ENCODE measurements at regions not wholly inside any gene's neighbourhood (a gene's known extent, or its start where the extent isn't known, plus 50 kb on each side); places are given as distances from the start of the nearest gene placed in this dataset.
"Not testable (repeated sequence)": the region's sequence is repeated elsewhere in the genome, so short reads cannot be mapped to it uniquely, and the experiment has no call there.

DNA sequence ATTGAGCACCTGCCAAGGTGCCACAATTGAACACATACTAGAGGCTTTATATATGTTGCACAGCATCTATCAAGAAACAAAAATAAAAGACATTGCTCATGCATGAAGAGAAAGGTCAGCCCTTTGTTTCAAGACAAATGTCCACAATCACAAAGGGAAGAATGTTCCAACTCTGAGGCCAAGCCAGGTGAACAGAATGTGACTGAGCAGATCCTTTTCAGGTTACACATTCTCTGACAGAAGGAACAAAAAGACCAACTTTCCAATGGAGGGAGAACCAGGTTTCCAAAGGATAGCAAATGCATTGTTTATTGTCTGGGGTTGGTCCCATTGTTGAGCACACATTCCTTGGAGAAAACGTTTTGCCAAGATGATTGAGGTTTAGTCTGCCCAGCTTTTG is 50.2 kb upstream of the FAM174B start:
- no peak for DNase-seq (ENCODE audit: low read depth in 2 of 2)

DNA sequence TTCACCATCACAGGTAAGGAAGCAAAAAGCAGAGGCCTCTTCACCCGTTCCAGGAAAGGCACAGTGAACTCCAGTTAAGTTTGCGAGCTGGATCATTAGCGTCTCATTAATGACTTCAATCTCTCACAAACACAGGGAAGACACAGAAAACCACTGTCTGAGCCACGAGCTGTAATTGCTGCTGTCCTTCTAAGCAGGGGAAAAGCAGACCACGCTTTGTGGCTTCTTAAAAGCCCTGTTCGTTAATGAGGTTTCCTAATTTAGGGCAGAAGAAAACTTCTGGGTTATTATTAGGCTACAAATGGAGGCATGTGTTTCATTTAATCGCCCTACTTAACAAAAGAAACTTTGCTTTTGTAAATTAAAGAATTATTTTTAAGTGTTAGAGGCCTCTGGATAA is 50.6 kb upstream of the FAM174B start:
- DNase-seq (ENCODE audit: low read depth in 2 of 2) = no peak

DNA sequence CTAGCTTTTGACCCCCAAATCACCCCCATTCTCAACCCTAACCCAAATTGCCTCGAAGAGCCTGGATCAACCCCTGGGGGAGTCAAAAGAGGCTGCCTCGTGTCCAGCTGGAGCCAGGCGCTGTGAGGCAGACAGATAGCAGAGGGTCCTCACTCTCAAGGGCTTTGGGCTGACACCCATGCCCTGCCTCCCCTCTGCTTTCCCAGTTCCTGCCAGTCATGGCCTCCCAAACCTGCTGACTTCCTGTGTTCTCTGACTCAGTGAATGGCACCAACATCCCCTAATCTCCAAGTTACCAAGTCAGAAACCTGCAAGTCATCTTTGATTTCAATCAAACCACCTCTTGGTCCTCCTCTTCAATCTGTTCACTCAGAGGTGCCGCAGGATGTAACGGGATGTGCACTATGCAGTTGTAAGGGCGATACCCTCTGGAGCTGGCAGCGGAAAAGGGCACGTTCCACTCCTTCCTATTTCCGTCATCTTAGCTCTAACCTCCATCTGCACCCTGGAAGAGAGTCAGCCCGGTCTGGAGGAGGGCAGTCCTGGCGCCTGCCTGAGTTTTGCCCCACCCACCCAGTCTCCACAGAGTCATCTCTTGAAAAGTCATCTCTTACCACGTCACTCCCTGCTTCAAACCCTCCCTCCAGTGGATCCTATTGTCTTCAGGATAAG is 52.4 kb upstream of the FAM174B start:
- DNase-seq (ENCODE audit: low read depth in 2 of 2) = no peak

- DNase-seq (ENCODE audit: low read depth in 2 of 2) = no peak
Measured at GRCh38 chr15:92708635-92709034, 53.1 kb upstream of the FAM174B start.

DNA sequence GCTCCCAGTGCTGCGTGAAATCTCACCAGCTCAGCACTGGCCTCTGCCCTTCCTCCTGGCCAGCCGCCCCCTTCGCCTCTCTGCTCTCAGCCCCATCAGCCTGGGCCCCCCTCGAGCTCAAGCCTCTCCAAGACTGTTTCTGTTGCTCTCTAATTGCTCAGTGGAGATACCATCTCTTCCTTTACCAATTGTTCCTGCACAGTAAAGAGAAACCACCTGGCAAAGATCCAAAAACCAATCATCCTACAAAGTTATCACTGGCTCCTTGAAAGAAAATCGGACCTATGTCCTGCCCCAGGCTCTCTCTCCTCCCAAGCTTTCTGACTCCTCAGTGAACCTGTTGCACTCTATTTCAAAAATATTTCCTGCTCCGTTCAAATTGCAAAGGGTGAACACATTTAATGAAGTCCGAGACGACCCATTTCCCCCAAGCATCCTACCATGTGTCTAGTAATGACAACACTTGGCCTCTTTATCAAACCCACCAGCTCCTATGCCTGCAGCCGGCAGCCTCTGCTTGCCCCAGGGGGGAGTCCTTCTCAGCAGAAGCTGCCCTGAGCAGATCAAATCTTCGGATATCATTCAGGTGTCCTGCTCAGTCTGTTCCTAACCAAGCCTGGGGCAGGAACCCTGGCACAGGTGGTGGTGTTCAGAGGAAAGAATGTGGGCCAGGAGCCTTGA is 53.7 kb upstream of the FAM174B start:
- no peak for DNase-seq (ENCODE audit: low read depth in 2 of 2)

- no peak for DNase-seq (ENCODE audit: low read depth in 2 of 2)
Measured at GRCh38 chr15:92711457-92711831, 55.9 kb upstream of the FAM174B start.

DNA sequence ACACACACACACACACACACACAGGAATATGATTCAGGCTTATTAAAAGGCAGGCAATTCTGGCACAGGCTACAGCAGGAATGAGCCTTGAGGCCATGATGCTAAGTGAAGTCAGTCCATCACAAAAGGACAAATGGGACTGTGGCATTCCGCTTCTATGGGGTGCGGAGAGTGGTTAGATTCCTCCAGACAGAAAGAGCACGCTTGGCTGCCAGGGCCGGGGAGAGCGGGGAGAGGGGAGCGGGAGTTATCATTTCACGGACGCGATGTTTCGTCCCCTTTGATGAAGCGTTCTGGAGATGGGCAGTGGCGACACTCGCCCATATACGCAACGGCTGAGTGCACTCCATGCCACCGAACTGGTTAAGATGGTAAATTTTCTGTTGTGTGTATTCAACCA is 58.5 kb upstream of the FAM174B start:
- DNase-seq (ENCODE audit: low read depth in 2 of 2) = no peak

- DNase-seq (ENCODE audit: low read depth in 2 of 2) = peak; percentile 69 to 71
Measured at GRCh38 chr15:92714477-92715401, 59.2 kb upstream of the FAM174B start.

DNA sequence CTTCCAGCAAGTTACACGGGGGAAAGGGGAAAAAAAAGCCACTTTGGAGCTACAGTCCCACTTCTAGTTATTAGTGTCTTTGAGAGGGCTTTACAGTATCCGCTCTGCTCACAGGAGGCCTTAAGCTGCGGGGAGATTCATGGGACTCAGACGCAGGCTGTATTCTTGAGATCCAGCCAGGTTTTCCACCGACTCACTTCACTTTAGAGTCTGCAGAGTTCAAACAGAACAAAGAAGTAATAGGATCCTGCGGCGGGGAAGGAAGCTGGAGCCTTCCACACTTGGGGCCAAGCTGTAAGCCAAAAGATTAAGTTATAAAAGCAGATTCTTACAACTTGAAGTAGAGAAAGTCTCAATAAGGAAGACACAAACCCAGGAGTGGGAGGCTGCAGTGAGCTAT is 60.2 kb upstream of the FAM174B start:
- DNase-seq (ENCODE audit: low read depth in 2 of 2) = no peak

- DNase-seq (ENCODE audit: low read depth in 2 of 2) = no peak
Measured at GRCh38 chr15:92719021-92719420, 63.4 kb upstream of the FAM174B start.

DNA sequence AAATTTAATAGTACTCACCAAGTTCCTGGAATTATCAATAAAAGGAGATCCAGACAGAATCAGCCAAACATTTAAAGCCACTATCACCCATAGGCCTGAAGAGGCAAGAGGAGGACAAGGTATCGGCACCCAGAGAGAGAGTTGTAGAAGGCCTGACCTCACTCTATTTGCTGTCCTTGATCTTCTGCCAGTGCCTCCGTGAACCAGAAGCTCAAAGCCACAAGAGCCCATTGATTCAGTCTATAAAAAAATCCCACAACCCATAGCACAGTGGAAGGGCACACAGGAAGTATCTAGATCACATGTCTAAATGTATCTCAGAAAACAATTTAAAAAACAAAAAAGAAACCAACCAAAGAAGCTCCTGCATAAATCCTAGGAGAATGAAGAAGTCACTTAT is 68.6 kb upstream of the FAM174B start:
- DNase-seq (ENCODE audit: low read depth in 2 of 2) = no peak

DNA sequence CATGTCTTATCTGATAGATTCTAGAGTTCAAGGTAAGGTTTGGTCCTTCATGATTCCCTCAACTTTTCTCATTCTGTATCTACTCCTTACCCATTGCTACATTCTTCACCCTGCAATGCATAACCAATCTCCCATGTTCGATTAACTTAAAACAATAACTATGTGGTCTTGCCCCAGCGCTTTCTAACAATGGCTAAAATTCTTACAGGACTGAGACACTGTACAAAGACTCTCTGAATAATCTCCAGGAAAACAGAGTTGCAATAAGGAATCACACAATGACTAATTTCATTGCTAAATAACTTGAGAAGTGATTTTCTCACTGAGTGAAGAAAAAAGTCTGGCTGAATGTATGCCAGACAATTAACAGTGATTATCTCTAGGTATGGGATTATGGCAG is 69.6 kb upstream of the FAM174B start:
- no peak for DNase-seq (ENCODE audit: low read depth in 2 of 2)

- DNase-seq (ENCODE audit: low read depth in 2 of 2) = no peak
Measured at GRCh38 chr15:92728266-92728665, 72.7 kb upstream of the FAM174B start.

- no peak for DNase-seq (ENCODE audit: low read depth in 2 of 2)
Measured at GRCh38 chr15:92733090-92733933, 77.7 kb upstream of the FAM174B start.

- DNase-seq (ENCODE audit: low read depth in 2 of 2) = no peak
Measured at GRCh38 chr15:92733934-92734521, 78.5 kb upstream of the FAM174B start.

DNA sequence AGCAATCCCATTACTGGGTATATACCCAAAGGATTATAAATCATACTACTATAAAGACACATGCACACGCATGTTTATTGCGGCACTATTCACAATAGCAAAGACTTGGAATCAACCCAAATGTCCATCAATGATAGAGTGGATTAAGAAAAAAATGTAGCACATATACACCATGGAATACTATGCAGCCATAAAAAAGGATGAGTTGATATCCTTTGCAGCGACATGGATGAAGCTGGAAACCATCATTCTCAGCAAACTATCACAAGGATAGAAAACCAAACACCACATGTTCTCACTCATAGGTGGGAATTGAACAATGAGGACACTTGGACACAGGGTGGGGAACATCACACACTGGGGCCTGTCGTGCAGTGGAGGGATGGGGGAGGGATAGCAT is 83.7 kb upstream of the FAM174B start:
- DNase-seq (ENCODE audit: low read depth in 2 of 2) = not testable (repeated sequence)

GRCh38 chr15:92745845-92746271 is 90.3 kb upstream of the FAM174B start:
- DNase-seq (ENCODE audit: low read depth in 2 of 2) = no peak

DNA sequence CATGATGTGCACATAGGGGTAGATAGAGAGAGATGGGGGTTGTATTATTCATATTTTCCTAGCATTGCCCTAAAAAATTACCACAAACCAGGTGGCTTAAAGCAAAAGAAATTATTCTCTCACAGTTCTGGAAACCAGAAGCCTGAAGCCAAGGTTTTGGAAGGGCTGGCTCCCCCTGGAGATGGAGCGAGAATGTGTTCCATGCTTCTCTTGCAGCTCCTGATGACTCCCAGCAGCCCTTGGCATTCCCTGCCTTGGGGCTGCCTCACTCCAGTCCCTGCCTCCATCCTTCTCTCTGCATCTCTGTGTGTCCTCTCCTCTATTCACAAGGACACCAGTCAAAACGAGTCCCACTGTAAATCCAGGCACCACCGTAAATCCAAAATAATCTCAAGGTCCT is 91.5 kb upstream of the FAM174B start:
- no peak for DNase-seq (ENCODE audit: low read depth in 2 of 2)

DNA sequence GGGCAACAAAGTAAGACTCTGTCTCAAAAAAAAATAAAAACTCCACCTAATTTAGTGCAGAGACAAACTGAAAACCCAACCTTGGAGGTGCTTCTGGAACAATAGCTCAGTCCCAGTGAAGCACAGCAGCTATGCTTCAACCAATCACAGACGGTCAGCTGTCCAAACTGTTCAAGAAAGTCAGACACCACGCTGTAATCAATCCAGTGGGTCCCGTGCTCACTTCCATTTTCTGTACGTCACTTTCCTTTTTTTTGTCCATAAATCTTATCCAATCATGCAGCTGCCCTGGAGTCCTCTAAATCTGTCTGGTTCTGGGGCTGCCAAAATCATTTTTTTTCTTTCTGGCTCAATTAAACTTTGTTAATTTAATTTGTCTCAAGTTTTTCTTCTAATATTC is 93.6 kb upstream of the FAM174B start:
- DNase-seq (ENCODE audit: low read depth in 2 of 2) = no peak

- DNase-seq (ENCODE audit: low read depth in 2 of 2) = no peak
Measured at GRCh38 chr15:92749946-92750345, 94.4 kb upstream of the FAM174B start.

DNA sequence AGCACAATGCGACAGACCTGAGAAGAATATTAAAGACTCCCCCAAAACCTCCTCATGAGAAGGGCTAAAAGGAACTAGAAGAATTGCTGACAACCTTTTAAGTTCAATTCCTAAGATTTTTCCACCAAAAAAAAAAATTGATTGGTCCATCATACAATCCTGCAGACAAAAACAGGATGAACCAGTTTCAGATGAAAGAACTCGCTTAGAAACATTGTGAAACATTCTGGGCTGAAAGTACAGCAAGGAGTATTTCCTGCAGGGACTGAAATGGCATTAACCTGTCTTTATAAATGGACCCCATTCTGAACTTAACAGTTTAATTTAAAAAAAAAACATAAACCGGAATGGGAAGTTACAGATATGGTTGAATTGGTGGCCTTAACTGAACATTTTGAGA is 96.0 kb upstream of the FAM174B start:
- DNase-seq (ENCODE audit: low read depth in 2 of 2) = no peak
